NAMALWA (cell line): ENCODE measurements at regions not wholly inside any gene's neighbourhood (a gene's known extent, or its start where the extent isn't known, plus 50 kb on each side); places are given as distances from the start of the nearest gene placed in this dataset.
"Not testable (repeated sequence)": the region's sequence is repeated elsewhere in the genome, so short reads cannot be mapped to it uniquely, and the experiment has no call there.

Experiments
- DNase-seq: peaks from one replicate; pipeline ENCODE4 v3.0.0-alpha.2; 2015; ENCODE audit warnings: low spot score

DNA sequence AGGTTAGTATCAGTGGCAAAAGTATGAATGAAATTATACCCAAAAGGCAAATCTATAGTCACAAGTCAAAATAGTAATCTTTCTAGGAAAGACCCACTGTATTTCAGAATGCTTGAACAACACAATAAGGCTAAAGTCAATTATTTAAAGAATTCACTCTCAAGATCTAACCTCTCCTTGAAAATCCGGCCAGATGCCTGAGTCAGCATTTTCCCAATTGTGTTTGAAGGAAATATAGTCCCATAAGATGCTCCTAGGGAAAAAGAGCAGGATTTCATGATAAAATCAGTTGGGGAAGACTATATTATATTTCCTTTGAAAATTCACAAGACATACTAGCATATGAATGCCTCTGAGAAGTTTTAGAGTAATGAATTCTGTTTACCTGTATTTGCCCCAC lies 1075.0 kb downstream of the GRM8 start:
- DNase-seq, result no peak

DNA sequence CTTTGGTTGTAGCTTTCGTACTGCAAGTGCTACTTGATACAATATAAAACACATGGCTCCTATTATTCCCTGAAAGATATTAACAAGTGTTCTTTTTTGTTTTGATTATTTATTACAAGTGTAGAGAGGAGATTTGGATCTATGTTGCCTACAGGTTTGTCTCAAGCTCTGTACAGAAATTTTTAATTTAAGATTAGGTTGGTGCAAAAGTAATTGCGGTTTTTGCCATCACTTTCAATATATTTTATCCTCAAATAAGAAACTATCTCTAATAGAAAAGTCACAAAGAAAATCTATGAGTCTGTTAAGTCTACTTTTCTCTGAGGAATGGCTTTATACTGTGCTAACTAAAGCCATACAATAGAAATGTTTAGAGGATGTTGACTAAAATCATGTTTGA lies 1086.1 kb downstream of the GRM8 start:
- no peak for DNase-seq

DNA sequence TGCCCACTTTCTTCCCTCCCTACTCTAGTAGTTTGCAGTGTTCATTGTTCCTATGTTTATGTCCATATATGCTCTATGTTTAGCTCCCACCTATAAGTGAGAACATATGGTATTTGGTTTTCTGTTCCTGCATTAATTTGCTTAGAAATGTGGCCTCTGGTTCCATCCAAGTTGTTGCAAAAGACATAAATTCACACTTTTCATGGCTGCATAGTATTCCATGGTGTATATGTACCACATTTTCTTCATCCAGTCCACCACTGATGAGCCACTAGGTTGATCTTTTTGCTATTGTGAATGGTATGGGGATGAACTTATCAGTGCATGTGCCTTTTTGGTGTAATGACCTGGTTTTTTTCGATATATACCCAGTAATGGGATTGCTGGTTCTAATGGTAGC lies 1089.1 kb downstream of the GRM8 start:
- no peak for DNase-seq

DNA sequence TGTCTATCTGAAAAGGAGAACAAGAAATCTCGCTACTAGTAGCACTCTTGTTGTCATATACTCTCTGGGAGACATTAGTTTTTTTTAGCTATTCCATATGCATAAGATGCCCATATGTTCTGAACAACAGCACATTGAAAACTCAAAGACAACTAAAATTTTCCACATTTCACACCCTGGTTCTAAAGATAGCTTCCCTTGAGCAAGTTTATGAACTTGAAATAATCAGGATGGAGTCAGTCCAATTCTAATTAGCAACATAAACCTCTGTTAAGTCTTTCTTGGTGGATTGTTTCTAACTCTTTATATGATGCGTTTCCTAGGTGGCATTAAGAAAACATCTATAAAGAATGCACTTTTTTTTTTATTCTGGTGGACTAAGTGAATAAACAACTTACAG lies 1095.3 kb downstream of the GRM8 start:
- no peak for DNase-seq

DNA sequence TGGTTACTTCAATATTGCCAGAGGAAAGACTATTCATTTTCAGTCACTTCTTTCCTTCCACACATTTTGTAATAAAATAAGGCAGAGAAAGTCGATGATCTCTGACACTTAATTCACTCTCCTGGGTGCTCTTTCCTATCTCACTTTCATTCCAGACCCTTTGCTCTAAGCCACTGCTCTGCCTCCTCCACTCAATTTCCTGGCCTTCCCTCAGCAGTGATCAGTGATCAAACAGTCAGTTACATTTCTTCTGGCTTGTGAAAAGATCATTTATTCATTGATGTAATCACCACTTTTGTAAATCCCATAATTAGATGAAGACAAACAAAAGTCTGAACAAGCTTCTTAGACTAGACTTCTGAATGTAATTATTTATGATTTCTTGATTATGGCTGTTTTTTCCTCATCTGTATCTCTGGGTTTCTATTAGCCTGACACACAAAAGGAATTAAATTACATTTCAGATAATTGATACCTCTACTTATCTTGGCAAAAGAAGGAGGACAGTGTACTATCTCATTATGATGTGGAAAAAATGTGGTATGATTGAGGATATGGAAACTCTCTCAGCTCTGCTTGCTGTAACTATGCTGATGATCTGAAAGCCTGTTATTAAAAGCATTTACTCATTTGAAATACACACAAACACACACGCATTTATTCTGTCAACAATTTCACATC lies 1102.3 kb downstream of the GRM8 start:
- no peak for DNase-seq

DNA sequence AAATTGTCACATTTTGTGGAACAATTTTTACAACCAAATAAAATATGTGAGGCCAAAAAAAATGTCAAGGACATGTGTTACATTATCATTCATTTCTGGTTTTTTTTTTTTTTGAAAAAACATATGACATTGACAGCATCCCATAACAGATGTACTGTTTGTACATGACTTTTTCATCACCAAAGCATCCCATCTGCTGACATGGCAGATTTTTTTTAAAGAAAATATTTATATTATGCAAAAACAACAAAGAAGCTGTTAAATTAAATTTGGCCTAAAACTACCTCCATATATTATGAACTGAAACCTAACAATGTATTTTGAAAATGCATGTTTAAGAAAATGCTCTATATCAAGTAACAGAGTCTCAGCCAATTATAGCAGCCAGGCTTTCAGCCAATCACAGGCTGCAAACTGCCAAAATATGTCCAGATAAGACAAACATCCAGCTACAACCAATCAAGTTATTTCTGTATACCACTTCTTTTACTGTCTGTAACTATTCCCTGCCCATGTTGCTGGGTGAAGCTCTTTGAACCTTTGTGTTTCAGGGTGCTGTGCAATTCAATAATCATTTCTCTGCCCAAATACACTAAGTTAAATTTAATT lies 1111.8 kb downstream of the GRM8 start:
- no peak for DNase-seq

DNA sequence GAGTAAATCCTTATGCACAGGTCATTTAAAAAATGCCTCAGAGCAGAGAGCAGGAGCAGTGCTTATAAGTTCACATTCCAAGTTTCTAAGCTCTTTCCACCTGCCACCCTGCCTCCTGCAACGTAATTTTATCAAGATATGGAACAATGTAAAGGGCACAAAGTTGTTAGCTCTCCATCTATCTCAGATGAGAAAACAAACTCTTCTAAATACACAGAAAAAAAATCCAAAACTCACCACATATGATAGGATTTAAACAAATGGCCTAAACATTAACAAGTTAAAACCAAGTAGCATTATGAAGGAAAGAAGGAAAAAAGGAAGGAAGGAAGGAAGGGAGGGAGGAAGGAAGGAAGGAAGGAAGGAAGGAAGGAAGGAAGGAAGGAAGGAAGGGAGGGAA lies 1132.8 kb downstream of the GRM8 start:
- no peak for DNase-seq

DNA sequence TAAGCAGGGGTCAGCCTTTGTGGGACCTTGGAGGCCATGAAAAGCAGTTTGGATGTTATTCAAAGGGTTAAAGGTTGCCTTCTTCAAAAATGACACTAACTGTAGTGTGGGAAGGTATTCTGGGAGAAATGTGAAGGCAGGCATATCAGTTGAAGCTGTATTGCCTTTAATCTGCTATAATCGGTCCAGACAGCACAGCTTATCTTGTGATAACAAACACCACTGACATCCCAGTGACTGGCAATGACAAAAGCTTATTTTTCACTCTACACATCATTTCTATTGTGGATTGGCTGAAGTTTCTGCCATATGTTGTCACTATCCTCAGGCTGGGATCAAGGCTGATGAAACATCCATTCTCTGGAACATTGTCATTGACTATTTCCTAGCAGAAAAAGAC lies 1149.2 kb downstream of the GRM8 start:
- no peak for DNase-seq

DNA sequence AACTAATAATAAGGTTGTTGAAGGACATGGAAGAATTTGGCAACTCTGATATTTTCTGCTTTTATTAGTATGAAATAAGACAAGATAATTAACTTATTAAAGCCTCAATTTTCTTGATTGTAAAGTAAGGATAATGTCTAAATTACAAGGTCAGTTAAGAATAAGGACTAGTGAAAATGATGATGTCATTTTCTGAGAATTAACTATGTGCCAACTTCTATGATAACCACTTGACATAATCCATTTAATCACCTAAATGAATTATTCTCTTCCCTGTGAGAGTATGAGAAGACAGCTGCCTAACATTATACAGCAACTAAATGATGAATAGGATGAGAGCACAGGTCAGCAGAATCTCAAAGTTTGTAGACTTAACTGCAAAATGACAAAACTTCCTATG lies 1153.4 kb upstream of the POT1 start:
- no peak for DNase-seq

DNA sequence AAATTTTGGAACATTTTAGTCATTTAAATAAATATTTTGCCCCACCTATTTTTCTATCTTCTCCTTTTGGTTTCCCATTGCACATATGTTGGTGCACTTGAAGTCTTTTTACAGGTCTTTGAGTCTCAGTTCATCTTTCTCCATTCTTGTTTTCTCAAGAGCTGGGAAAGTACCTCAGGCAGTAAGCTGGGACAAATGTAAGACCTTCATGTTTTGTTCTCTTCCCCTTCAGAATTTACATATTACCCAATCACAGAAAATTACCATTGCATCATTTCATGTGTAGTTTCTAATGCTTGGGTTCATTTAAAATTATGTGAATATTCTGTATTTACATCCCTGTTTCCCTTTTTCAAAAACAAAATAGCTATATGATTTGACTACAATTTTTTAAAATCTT lies 1150.0 kb upstream of the POT1 start:
- no peak for DNase-seq

DNA sequence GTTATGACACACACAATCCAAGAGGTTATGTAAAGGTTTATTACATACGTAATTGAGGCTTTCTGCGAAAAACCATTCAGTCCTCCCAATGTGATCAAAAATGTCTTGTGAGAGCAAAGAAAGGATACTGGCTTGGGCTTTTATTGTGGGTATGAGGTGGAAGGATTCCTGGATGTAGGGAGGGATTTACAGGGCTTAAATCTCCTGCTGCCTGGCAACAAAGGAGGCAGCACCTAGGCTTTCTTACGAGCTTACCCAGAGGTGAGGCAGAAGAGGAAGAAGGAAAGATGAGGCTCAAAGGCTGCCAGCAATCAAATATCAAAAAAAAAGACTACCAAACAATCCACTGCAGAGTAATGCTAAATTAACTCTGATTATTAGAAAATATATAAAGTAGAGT lies 1149.5 kb upstream of the POT1 start:
- no peak for DNase-seq

DNA sequence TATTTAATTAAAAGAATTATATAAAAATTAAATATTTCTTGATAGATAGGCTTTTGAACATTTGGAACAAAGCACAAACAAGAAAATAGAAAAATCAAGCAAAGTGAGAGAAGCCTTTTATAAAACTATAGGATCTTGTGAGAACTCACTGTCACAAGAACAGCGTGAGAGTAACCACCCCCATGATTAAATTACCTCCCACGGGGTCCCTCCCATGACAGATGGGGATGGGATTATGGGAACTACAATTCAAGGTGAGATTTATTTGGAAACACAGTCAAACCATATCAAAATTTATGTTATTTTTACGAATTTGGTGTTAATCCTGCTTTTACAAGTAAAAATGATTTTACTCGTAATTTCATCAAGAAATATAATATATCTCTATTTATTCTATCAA lies 1136.1 kb upstream of the POT1 start:
- no peak for DNase-seq

DNA sequence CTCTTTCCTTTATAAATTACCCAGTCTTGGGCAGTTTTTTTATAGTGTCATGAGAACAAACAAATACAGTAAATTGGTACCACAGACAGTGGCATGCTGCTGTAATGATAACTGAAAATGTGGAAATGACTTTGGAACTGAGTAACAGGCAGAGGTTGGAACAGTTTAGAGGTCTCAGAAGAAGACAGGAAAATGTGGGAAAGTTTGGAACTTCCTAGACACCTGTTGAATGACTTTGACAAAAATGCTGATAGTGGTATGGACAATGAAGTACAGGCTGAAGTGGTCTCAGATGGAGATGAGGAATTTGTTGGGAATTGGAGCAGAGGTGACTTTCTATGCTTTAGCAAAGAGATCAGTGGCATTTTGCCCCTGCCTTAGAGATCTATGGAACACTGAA lies 1128.4 kb upstream of the POT1 start:
- no peak for DNase-seq

DNA sequence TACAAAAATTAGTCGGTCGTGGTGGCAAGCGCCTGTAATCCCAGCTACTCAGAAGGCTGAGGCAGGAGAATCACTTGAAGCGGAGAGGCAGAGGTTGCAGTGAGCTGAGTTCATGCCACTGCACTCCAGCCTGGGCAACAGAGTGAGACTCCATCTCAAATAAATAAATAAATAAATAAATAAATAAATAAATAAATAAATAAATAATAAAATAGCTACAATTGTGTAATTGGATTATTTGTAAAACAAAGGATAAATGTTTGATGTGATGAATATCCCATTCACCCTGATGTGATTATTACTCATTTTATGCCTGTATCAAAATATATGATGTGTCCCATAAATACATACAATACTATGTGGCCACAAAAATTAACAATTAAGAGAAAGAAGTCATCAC lies 1127.0 kb upstream of the POT1 start:
- not testable (repeated sequence) for DNase-seq

DNA sequence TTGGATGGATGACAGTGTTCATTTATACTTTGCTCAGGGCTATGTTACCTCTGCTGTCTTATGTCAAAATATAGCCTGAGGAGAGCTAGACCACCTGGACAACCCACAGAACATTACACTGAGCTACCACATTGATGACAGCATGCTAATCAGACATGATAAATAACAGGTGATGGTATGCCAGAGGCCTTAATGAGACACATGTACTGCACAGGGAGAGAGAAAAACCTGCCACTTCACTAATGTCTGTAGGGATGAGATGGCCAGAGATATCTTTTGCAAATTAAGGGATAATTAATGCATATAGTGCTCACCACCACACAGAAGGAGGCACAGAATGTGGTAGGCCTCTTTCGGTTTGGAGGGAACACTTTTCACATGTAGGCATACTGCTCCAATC lies 1122.6 kb upstream of the POT1 start:
- no peak for DNase-seq

DNA sequence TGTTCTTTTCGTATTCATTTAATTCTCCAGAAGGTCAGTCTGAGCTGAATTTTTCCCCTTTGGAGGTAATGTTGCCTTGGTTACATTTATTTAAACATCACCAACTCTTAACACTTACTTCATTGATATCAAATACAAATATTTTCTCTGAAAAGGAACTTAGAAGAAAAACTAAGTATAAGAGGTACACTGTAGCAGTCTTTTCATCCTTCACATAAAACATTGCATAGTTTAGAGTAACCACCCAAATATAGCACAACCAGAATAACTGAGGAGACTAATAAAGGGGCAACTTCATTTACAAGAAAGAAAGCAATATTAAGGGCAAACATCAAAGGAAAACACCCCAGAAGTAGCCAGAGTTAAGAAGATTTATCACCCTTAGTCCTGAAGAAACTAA lies 1115.0 kb upstream of the POT1 start:
- no peak for DNase-seq

DNA sequence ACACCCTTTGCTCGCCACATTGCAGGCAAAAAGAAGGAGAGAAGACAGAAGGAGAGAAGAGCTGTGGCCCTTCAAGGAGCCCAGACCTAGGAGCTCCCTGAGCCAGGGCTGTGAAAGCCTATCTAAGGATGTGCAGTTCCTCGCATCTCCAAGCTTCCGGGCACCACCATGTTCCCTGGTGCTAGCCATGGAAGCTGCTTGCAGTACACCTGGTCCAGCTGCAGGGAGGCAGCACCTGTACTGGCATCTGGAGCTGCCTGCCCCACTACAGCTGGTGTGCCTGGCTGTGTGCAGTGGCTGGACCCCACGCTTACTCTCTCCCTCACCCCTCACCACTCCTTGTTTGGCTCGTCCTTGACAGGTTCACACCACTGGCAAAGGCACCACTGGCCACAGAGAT lies 1111.8 kb upstream of the POT1 start:
- no peak for DNase-seq

DNA sequence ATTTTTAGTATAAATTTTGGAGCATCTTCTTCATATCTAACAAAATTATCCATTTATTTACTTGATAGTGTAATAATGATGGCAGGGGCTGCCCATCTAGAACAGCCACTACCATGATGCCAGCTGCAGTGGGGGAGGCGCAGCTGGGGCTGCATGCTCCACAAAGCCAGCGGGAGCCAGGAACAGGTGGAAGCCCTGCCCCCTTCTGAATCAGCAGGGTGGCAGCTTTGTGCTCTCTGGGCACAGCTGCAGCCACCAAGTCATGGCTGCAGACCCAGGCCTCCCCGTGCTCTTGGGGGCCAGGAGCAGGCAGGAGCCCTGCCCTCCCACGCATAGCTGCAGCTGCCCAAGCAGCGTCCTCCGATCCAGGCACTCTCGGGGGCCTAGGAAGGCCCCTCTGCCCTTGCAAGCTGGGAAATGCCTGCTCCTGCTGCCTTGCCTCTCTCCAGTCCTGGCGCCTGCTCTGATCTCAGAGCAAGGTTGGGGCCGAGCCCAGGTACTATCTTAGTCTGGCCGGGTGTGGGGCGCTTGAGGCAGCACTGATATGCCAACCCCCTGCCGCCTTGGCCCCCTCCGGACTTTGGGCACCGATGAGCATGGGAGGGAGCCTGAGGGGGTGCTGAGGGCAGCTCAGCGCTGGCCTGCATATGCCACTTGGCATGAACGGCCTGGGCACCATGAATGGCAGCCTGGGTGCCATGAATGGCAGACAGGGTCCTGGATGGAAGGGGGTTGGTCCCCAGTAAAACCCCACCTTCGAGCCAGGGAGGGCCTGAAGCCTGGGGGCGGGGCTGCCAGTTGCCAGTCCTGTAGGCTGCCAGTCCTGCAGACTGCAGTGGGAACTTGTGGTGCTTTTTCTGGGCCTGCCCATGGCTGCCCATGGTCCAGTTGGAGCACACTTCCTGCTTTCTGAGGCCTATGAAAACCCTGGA lies 1110.8 kb upstream of the POT1 start:
- DNase-seq, result no peak

DNA sequence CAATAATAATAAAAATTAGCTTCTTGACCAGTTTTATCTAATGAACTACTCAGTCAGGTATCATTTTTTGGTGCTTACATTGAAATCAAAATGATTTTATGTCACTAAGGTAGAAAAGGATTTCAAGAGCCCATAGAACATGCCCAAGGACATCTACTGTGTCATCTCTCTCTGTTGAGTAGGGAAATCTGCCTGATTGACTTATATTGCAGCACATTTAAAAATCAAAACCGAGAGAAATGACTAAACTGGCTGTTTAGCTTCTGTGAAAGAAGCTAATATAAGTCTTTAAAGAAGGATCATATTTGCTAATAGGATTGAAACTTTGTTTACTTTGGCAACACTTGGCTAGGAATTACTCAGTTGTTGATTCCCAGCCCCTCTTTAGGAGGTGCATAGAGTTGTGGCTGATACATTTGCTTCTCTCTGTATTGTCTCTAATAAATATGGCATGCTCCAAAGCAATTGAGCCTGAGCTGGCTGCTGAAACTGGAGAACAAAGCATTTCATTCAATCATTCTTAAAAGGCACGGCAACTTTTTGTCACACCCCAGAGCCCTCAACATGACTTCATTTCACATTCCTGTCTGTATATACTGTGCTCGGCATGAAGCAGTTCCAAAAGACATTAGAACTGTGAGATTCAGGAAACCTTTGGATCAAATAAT lies 1096.9 kb upstream of the POT1 start:
- DNase-seq, result no peak

DNA sequence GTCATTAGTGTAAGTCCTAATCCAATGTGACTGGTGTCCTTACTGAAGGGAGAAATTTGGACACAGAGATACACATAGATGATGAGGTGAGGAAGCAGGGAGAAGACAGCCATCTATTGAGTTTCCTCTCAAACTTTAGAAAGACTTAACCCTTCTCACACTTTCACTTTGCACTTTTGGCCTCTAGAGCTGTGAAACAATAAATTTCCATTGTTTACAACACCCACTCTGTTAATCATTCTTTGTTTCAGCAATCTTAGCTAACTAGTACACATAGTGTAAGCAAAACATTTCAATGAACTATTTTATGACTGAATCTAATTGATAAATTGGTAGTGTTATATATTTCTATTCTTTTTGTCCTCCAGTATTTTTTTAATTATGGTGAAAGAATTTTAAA lies 1092.8 kb upstream of the POT1 start:
- no peak for DNase-seq

DNA sequence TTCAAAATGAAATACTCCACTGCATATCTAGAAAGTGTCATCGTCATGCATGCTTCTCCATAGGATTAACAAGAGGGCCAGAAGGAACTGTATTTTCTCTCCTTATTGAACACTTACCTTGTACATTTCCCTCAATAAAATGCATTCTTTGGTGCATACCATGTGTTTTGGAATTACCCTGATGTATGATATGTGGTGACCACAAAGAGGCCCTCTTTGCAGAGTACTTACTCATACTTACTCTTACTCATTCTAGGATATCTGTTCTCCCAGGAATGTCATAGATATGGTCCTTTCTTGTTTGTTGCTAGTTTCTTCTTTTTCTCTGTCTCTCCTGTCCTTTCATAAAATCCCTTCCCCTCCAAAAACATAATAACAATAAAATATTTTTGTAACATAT lies 1087.1 kb upstream of the POT1 start:
- DNase-seq, result no peak

DNA sequence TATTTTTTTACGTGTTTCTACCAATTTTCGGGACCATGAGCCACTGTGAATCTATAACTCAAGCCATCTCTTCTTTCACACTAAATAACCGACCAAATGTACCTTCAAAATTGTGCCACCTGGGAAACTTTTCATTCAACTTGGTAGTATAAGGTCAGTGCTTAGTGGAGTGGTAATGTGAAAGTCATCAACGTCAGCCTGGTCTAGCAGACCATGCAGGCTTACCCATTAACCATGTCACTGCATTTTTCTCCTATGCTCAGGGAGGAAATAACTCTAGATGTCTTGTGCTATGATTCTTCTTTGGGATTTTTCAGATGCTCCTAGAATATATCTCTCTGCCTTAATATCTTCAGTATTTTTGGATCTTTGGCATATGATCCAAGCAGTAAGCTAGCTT lies 1075.4 kb upstream of the POT1 start:
- no peak for DNase-seq

DNA sequence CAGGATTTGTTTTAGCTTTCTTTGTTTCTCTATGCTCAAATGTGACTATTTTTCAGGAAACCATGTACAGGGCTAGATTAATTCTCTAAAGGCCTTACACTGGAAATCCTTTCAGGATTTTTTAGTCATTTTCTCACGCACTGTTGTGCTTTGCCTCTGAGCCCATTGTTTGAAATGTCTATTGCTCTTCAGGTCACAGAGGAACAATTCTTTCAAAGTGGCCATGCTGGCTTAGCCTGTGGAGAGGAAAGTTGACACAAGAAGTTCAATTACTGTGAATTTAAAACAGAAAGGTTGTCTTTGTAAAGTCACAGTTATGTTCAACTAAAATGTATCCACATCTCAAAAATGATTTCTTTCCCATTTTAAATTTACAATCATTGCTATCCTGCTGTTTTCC lies 1071.7 kb upstream of the POT1 start:
- no peak for DNase-seq
